Neural progenitor cell (in vitro differentiated cells): ENCODE measurements at regions not wholly inside any gene's neighbourhood (a gene's known extent, or its start where the extent isn't known, plus 50 kb on each side); places are given as distances from the start of the nearest gene placed in this dataset.
"Not testable (repeated sequence)": the region's sequence is repeated elsewhere in the genome, so short reads cannot be mapped to it uniquely, and the experiment has no call there.

Experiments used
- DNase-seq: peaks from one replicate; pipeline ENCODE4 v3.0.0-alpha.2; 2016; ENCODE audit warnings: low spot score
- H2AFZ ChIP-seq: fragments of 200-600 bp; sonication (generic); replicated peaks from 2 replicates; pipeline ENCODE4 v1.6.1; 2016; ENCODE audit warnings: antibody characterized with exemption
- H3F3A ChIP-seq: fragments of 200-600 bp; sonication (generic); 2 replicates; pipeline ENCODE4 v1.6.1; 2016; ENCODE audit warnings: antibody characterized with exemption, low read depth
- H3K27ac ChIP-seq: fragments of 200-600 bp; sonication (generic); 2 replicates; pipeline ENCODE4 v1.5.1; 2016; ENCODE audit warnings: mild to moderate bottlenecking
- H3K27me3 ChIP-seq: fragments of 200-600 bp; sonication (generic); 2 replicates; pipeline ENCODE4 v1.6.1; 2016; ENCODE audit warnings: mild to moderate bottlenecking, moderate library complexity
- H3K36me3 ChIP-seq: fragments of 200-600 bp; sonication (generic); 2 replicates; pipeline ENCODE4 v1.5.1; 2016
- H3K4me1 ChIP-seq: fragments of 200-600 bp; sonication (generic); 2 replicates; pipeline ENCODE4 v1.6.1; 2016; ENCODE audit warnings: mixed run types
- H3K4me2 ChIP-seq: fragments of 200-600 bp; sonication (generic); 2 replicates; pipeline ENCODE4 v1.6.1; 2016
- H3K4me3 ChIP-seq: fragments of 200-600 bp; sonication (generic); 2 replicates; pipeline ENCODE4 v1.5.1; 2016
- H3K79me2 ChIP-seq: fragments of 200-600 bp; sonication (generic); 2 replicates; pipeline ENCODE4 v1.6.1; 2016; ENCODE audit warnings: low read depth
- H3K9ac ChIP-seq: fragments of 200-600 bp; sonication (generic); 2 replicates; pipeline ENCODE4 v1.6.1; 2016
- H3K9me3 ChIP-seq: fragments of 200-600 bp; sonication (generic); 2 replicates; pipeline ENCODE4 v1.5.1; 2016; ENCODE audit warnings: low read depth
- H4K20me1 ChIP-seq: fragments of 200-600 bp; sonication (generic); 2 replicates; pipeline ENCODE4 v1.6.1; 2016; ENCODE audit warnings: low read depth
- H3K27ac Mint-ChIP-seq: 3 replicates; pipeline ENCODE4 v1.8.0; 2021; ENCODE audit warnings: mixed read lengths
- H3K27me3 Mint-ChIP-seq: 2 replicates; pipeline ENCODE4 v1.8.0; 2022; ENCODE audit warnings: low read depth, mild to moderate bottlenecking, inconsistent platforms, moderate library complexity, mixed read lengths; ENCODE audit not compliant: insufficient read depth
- H3K36me3 Mint-ChIP-seq: 3 replicates; pipeline ENCODE4 v1.8.0; 2021; ENCODE audit warnings: mixed read lengths
- H3K4me1 Mint-ChIP-seq: 3 replicates; pipeline ENCODE4 v1.8.0; 2021; ENCODE audit warnings: mixed read lengths
- H3K4me3 Mint-ChIP-seq: 3 replicates; pipeline ENCODE4 v1.8.0; 2021; ENCODE audit warnings: mild to moderate bottlenecking, moderate library complexity, mixed read lengths
- H3K9me3 Mint-ChIP-seq: 3 replicates; pipeline ENCODE4 v1.8.0; 2020; ENCODE audit warnings: mixed read lengths
- EZH2 ChIP-seq: fragments of 200-600 bp; sonication (generic); IDR thresholded peaks from 2 replicates; pipeline ENCODE4 v1.6.1; 2017; ENCODE audit warnings: antibody characterized with exemption, mild to moderate bottlenecking, moderate library complexity
- EZH2phosphoT487 ChIP-seq: fragments of 200-600 bp; sonication (generic); IDR thresholded peaks from 2 replicates; pipeline ENCODE4 v1.6.1; 2017; ENCODE audit warnings: antibody characterized with exemption
- TF ChIP-seq, protein P1 (sequence below): fragments of 200-600 bp; sonication (generic); IDR thresholded peaks from 2 replicates; pipeline ENCODE4 v1.5.1; 2017; ENCODE audit warnings: antibody characterized with exemption, mild to moderate bottlenecking

DNA sequence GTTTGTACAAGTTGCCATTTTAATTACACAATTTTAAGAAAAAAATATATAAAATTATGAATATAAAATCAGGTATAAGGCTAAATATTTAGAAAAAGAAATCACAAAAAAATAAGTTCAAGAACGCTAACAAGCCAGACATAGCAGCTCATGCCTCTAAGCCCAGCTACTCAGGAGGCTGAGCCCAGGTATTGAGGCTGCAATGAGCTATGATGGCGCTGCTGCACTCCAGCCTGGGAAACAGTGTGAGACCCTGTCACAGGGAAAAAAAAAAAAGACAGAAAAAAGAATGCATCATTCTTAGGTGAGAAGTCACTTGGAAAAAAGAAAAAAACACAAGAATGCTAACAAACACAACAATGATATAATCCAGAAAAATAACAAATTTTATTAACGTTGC, 112.3 kb upstream of the PRDX6 start:
- H3K4me1 ChIP-seq, result no peaks in the 10 kb centered on the region
- H3F3A ChIP-seq, result no peaks in the 10 kb centered on the region
- H2AFZ ChIP-seq, result no peak overlapping the region
- H3K36me3 ChIP-seq, result no peaks in the 10 kb centered on the region
- Mint-ChIP-seq H3K4me3 (no peak overlapping the region), H3K9me3 (peaks cover 2% of the 10 kb centered on the region), H3K4me1 (no peaks in the 10 kb centered on the region), H3K27ac (no peak overlapping the region), H3K36me3 (no peaks in the 10 kb centered on the region), H3K27me3 (peaks cover 2% of the 10 kb centered on the region)
- no peaks in the 10 kb centered on the region for H3K79me2 ChIP-seq
- no peak overlapping the region for H3K4me3 ChIP-seq
- H3K9ac ChIP-seq, result no peak overlapping the region
- H3K4me2 ChIP-seq, result no peak overlapping the region
- H3K27me3 ChIP-seq, result no peaks in the 10 kb centered on the region
- no peaks in the 10 kb centered on the region for H3K9me3 ChIP-seq
- peak; percentile 8 for DNase-seq
- H3K27ac ChIP-seq, result no peak overlapping the region
- TF ChIP-seq, protein P1, sequence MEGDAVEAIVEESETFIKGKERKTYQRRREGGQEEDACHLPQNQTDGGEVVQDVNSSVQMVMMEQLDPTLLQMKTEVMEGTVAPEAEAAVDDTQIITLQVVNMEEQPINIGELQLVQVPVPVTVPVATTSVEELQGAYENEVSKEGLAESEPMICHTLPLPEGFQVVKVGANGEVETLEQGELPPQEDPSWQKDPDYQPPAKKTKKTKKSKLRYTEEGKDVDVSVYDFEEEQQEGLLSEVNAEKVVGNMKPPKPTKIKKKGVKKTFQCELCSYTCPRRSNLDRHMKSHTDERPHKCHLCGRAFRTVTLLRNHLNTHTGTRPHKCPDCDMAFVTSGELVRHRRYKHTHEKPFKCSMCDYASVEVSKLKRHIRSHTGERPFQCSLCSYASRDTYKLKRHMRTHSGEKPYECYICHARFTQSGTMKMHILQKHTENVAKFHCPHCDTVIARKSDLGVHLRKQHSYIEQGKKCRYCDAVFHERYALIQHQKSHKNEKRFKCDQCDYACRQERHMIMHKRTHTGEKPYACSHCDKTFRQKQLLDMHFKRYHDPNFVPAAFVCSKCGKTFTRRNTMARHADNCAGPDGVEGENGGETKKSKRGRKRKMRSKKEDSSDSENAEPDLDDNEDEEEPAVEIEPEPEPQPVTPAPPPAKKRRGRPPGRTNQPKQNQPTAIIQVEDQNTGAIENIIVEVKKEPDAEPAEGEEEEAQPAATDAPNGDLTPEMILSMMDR, result no peak
- no peak for TF ChIP-seq EZH2
- no peak for TF ChIP-seq EZH2phosphoT487
- no peaks in the 10 kb centered on the region for H4K20me1 ChIP-seq

DNA sequence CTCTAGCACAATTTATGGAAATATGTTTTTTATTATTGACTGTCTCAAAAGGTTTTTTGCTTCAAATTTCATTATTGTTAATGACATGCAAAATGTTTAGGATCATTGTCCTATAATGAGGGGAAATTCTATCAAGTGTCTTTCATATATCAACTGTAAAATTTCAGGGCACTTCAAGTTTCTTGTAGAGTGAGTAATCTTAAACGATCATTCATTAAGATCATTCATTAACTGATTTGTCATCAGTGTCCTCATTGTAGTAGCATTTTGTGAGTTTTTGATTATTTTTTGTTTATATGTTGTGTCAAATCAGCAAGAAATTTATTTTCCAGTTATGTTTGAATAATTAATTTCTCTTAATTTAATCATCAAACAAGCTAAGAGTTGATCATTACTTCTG, 111.8 kb upstream of the PRDX6 start:
- no peak overlapping the region for H3K4me3 ChIP-seq
- no peak overlapping the region for H3K4me3 Mint-ChIP-seq
- peaks cover 2% of the 10 kb centered on the region for H3K9me3 Mint-ChIP-seq

DNA sequence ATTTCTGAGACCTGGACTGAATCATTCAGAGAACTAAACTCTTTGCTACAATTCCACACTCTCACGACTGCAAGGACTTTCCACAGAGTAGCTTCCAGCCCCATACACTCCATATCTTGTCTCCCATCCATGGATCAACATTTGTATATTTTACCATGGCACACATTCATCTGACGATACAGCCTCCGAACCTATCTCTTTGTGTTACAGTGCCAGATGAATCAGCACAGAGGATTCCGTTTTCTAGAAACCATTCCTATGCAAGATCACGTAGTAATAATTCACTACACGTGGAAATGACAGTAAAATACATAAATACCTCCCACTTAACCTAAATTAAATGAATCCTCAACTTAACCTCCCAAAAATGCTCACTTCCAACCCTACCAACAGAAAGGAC, 110.0 kb upstream of the PRDX6 start:
- Histone ChIP-seq H3K27me3 (no peaks in the 10 kb centered on the region), H3K9me3 (no peaks in the 10 kb centered on the region), H3K4me1 (no peaks in the 10 kb centered on the region), H3K27ac (no peak overlapping the region), H3K4me2 (no peak overlapping the region), H3K36me3 (no peaks in the 10 kb centered on the region), H3F3A (no peaks in the 10 kb centered on the region), H2AFZ (no peak overlapping the region), H4K20me1 (no peaks in the 10 kb centered on the region), H3K4me3 (no peak overlapping the region), H3K79me2 (no peaks in the 10 kb centered on the region), H3K9ac (no peak overlapping the region)
- TF ChIP-seq, protein P1, result no peak
- TF ChIP-seq EZH2phosphoT487 (no peak), EZH2 (no peak)
- no peak overlapping the region for H3K27ac Mint-ChIP-seq
- no peak for DNase-seq
- H3K4me3 Mint-ChIP-seq, result no peak overlapping the region
- peaks cover 2% of the 10 kb centered on the region for H3K9me3 Mint-ChIP-seq
- no peaks in the 10 kb centered on the region for H3K4me1 Mint-ChIP-seq
- peaks cover 2% of the 10 kb centered on the region for H3K27me3 Mint-ChIP-seq
- H3K36me3 Mint-ChIP-seq, result no peaks in the 10 kb centered on the region

More for the DNA sequence above, 111.8 kb upstream of the PRDX6 start:
- no peak overlapping the region for H3K27ac Mint-ChIP-seq
- Histone ChIP-seq H4K20me1 (no peaks in the 10 kb centered on the region), H3K9ac (no peak overlapping the region), H2AFZ (no peak overlapping the region), H3K27ac (no peak overlapping the region), H3K27me3 (no peaks in the 10 kb centered on the region), H3K4me2 (no peak overlapping the region), H3K79me2 (no peaks in the 10 kb centered on the region), H3K36me3 (no peaks in the 10 kb centered on the region), H3F3A (no peaks in the 10 kb centered on the region), H3K9me3 (no peaks in the 10 kb centered on the region), H3K4me1 (no peaks in the 10 kb centered on the region)
- DNase-seq, result no peak
- no peaks in the 10 kb centered on the region for H3K4me1 Mint-ChIP-seq
- H3K36me3 Mint-ChIP-seq, result no peaks in the 10 kb centered on the region
- peaks cover 2% of the 10 kb centered on the region for H3K27me3 Mint-ChIP-seq
- TF ChIP-seq EZH2 (no peak), EZH2phosphoT487 (no peak)
- TF ChIP-seq, protein P1, result no peak

DNA sequence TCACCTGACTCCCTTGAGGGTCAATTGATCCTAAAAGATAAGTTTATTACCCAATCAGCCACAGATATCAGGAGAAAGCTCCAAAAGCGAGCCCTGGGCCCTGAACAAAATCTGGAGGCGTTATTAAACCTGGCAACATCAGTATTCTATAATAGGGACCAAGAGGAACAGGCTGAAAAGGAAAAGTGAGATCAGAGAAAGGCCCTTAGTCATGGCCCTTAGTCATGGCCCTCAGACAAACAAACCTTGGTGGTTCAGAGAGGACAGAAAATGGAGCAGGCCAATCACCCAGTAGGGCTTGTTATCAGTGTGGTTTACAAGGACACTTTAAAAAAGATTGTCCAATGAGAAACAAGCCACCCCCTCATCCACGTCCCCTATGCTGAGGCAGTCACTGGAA, 106.5 kb upstream of the PRDX6 start:
- H3K4me1 ChIP-seq, H3K4me1 Mint-ChIP-seq, DNase-seq, H3K36me3 Mint-ChIP-seq, H3K4me3 ChIP-seq, H3K9me3 Mint-ChIP-seq, H3K36me3 ChIP-seq, H3K79me2 ChIP-seq, H3K27me3 Mint-ChIP-seq, H3K9me3 ChIP-seq, H3K9ac ChIP-seq, H3K4me2 ChIP-seq, H2AFZ ChIP-seq, H3F3A ChIP-seq, H3K27ac Mint-ChIP-seq, H4K20me1 ChIP-seq, H3K4me3 Mint-ChIP-seq, H3K27ac ChIP-seq, H3K27me3 ChIP-seq: not testable (repeated sequence)

DNA sequence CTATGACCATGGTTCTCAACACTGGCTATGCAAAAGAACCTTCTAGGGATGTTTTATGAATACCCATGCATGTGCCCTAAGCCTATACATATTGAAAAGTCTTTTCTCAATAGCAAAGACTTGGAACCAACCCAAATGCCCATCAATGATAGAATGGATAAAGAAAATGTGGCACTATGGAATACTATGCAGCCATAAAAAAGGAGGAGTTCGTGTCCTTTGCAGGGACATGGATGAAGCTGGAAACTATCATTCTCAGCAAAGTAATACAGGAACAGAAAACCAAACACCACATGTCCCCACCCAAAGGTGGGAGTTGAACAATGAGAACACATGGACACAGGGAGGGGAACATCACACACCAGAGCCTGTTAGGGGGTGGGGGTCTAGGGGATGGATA, 101.1 kb upstream of the PRDX6 start:
- H3K27ac Mint-ChIP-seq, H3K4me1 Mint-ChIP-seq, H3F3A ChIP-seq, H3K27me3 Mint-ChIP-seq, H3K4me3 Mint-ChIP-seq, H3K79me2 ChIP-seq, H3K9ac ChIP-seq, H3K27me3 ChIP-seq, H3K4me2 ChIP-seq, H4K20me1 ChIP-seq, H3K36me3 ChIP-seq, H3K9me3 ChIP-seq, H3K27ac ChIP-seq, H3K4me1 ChIP-seq, DNase-seq, H2AFZ ChIP-seq, H3K36me3 Mint-ChIP-seq, H3K4me3 ChIP-seq: not testable (repeated sequence)
- peaks cover 17% of the 10 kb centered on the region for H3K9me3 Mint-ChIP-seq
